ENCODE measurements at regions not wholly inside any gene's neighbourhood (a gene's known extent, or its start where the extent isn't known, plus 50 kb on each side); places are given as distances from the start of the nearest gene placed in this dataset.
"Not testable (repeated sequence)": the region's sequence is repeated elsewhere in the genome, so short reads cannot be mapped to it uniquely, and the experiment has no call there.

DNA sequence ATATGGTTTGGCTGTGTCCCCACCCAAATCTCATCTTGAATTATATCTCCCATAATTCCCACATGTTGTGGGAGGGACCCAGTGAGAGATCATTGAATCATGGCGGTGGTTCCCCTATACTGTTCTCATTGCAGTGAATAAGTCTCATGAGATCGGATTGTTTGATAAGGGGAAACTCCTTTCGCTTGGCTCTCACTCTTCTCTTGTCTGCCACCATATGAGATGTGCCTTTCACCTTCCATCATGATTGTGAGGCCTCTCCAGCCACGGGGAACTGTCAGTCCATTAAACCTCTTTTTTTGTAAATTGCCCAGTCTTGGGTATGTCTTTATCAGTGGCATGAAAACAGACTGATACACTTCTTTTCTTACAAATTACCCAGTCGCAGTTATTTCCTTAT is 417.6 kb upstream of the RUNX1 start:
- DNase-seq (ENCODE audit: low read depth): not testable (repeated sequence)

- DNase-seq (ENCODE audit: low read depth): no peak
Observed at GRCh38 chr21:35465741-35466140, 416.6 kb upstream of the RUNX1 start.

DNA sequence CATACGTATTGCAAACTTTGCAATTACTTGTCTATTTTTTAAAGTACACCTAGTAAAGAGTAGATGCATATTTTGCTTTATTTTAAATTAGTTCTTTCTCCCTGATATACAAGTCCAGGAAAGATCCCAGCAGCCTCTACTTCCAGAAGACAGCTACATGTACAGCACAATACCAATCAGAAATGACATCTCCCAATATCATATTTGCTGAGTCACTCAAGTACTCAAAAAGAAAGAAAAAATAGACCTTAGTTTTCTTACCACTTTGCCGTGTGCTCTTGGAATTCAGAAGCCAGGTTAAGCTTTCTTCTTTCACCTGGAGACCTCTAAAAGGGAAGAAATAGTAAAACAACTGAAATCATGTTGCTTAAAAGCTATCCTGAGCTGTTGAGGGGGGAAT is 412.6 kb upstream of the RUNX1 start:
- no peak for DNase-seq (ENCODE audit: low read depth)

DNA sequence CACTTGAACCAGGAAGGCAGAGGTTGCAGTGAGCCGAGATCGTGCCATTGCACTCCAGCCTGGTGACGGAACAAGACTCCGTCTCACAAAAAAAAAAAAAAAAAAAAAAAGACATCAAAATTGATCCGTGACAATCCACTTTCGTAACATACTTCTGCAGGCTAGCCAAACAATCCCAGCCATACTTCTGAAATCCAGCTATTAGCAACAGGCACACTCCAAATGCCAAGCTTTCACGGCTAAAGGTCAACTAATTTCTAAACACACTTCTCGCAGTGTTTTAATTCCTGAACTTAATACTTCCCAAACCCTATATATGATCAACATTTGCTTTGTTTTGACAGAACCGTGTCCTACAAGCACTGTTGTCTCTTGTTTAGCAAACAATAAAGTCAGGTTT is 411.3 kb upstream of the RUNX1 start:
- DNase-seq (ENCODE audit: low read depth): no peak

- no peak for DNase-seq (ENCODE audit: low read depth)
Observed at GRCh38 chr21:35458405-35458804, 409.3 kb upstream of the RUNX1 start.

GRCh38 chr21:35457097-35457804 is 408.1 kb upstream of the RUNX1 start:
- no peak for DNase-seq (ENCODE audit: low read depth)

- no peak for DNase-seq (ENCODE audit: low read depth)
Observed at GRCh38 chr21:35451276-35451675, 402.2 kb upstream of the RUNX1 start.

DNA sequence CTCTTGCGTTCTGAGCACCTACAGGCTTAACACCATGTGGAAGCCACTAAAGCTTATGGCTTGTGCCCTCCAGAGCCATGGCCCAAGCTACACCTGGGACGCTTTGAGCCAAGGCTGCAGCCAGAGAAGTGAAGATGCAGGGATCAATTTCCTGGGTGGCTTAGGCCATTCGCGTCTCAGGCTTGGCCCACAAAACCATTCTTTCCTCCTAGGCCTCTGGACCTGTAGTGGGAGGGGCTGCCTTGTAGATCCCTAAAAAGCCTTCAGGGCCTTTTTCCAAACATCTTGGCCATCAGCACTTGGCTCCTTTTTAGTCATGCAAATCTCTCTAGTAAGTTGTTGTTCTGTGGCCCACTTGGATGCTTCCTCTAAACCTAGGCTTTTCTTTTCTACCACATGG is 401.7 kb upstream of the RUNX1 start:
- no peak for DNase-seq (ENCODE audit: low read depth)

GRCh38 chr21:35449846-35450245 is 400.7 kb upstream of the RUNX1 start:
- no peak for DNase-seq (ENCODE audit: low read depth)

- no peak for DNase-seq (ENCODE audit: low read depth)
Observed at GRCh38 chr21:35448876-35449599, 399.9 kb upstream of the RUNX1 start.

- no peak for DNase-seq (ENCODE audit: low read depth)
Observed at GRCh38 chr21:35444391-35444790, 395.3 kb upstream of the RUNX1 start.

DNA sequence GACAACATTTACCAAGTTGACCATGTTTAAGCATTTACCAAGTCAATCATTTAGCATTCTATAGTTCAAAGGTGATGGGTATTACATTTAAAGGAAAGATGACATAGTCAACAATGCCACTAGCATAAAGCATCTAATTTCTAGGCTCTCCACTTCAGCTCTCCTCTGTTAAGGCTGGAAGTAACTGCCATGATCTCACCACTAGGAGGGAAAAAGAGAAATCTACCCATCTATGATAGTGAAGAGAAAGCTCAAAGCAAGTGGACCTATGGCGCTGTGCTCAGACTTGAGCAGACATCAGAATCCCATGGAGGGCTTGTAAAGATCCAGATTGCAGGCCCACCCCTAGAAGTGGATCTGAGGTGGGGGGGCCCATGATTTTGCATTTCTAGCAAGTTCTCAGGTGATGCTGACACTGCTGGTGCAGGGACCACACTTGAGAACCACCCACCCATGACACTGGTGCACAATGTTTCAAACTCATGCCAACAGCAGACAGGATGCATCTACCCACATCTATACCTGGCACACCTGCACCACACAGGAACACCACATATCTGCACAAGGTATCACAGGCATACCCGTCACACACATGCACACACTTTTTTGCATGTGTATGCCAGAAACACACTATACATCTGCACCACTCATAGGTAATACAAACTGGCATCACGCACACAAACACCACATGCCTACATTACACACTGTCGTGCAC is 392.9 kb upstream of the RUNX1 start:
- no peak for DNase-seq (ENCODE audit: low read depth)

DNA sequence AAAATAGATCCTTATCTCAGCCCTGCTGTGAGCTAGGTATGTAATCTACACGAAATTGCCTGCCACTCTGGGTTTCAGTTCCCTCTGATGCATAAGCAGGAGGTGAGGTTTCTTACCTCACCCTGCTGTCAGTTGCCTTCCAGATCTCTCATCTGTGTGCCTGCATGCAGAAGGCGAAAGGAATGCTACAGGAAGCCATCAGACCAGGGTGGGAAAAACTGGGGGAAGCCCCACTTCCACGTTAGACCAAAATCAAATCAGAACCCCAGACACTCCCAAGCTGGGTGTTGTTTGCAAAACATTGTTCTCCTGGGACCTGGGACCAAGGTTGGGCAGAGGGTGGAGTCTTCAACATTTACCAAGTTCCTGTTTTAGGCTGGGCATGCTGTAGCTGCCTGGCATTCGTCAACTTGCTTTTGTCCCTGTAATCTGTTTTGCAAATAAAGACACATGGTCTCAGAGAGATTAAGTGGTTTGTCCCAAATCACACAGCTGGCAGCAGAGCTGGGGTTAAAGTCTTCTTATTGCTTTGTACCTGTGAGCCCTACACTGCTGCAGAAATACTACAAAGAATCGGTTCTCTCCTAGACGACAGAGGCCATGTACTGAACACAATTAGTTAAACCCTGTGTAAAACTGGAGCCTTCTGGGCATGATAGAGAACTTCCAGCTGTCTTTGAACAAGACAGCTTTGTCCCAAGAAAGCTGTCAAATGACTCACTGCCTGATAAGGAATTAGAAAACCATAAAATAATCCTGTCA is 389.7 kb upstream of the RUNX1 start:
- DNase-seq (ENCODE audit: low read depth): no peak

DNA sequence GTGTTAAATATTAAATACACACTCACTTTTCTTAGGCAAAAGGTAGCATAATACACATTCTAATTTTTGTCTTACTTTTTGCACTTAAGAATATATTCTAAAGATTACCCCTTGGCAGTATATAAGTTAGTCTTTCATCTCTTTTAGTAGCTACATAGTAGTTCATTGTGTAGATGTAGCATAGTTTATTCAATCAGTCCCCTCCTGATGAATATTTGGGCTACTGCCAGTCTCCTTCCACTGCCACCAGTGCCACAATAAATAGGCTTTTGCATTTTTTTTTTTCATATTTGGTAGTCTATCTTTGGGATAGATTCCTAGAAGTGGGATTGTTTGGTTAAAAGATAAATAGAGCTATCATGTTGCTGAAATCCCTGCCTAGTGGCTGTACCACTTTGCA is 388.8 kb upstream of the RUNX1 start:
- DNase-seq (ENCODE audit: low read depth): no peak

GRCh38 chr21:35436899-35437298 is 387.8 kb upstream of the RUNX1 start:
- no peak for DNase-seq (ENCODE audit: low read depth)

GRCh38 chr21:35432601-35433000 is 383.5 kb upstream of the RUNX1 start:
- not testable (repeated sequence) for DNase-seq (ENCODE audit: low read depth)

DNA sequence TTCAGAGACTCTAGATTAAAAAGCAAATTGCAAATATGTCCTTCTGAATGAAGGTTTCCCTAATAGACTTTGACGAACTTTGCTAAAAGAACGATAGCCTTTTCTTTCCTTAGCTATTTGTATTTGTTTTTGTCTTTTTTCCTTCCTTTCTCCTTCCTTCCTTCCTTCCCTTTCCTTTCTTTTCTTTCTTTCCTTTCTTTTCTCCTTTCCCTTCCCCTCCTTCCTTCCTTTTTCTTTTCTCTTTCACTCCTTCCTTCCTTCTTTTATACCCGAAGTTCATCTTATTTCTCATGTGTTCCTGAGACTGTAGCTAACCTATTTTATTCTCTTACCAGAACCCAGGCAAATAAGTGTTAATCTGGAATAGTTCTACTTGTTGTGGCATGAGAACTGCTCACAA is 381.2 kb upstream of the RUNX1 start:
- DNase-seq (ENCODE audit: low read depth): no peak

- DNase-seq (ENCODE audit: low read depth): no peak
Observed at GRCh38 chr21:35428937-35429336, 379.8 kb upstream of the RUNX1 start.

DNA sequence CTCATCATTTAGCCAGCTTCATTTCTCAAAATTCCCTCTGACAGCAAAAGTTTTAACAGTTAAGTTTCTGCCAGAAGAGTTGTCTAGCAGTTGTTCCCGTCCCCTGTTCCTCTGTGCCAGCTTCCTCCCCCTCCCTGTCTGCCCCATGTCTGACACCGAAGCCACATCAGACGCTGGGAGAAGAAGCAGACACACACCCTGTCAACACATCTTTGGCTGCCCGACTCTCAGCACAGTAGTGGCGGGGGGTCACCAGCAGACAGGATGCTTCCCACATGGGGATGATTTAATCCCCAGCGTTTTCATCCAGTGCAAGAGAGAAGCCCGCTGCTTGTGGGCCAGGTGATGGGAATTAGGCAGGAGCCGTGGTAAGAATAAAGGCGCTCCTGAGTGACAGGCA is 379.4 kb upstream of the RUNX1 start:
- DNase-seq (ENCODE audit: low read depth): no peak

DNA sequence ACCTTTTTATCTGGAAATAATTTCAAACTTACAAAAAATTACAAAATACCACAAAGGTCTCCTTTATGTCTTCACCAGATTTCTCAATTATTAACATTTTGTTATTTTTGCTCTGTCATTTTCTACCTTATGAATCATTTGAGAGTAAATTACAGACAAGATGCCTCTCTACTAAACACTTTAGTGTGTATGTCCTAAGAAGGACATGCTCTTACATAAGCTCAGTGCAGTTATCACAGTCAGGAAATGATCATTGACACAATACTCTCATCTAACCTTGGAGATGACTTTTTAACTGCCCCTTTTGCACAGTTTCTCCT is 378.9 kb upstream of the RUNX1 start:
- DNase-seq (ENCODE audit: low read depth): no peak

GRCh38 chr21:35427320-35428000 is 378.4 kb upstream of the RUNX1 start:
- DNase-seq (ENCODE audit: low read depth): no peak

GRCh38 chr21:35426897-35427296 is 377.8 kb upstream of the RUNX1 start:
- DNase-seq (ENCODE audit: low read depth): no peak
